GM12875 (cell line): ENCODE measurements at regions not wholly inside any gene's neighbourhood (a gene's known extent, or its start where the extent isn't known, plus 50 kb on each side); places are given as distances from the start of the nearest gene placed in this dataset.
A peak's percentile ranks its signal among the peaks of the same experiment; 100 is the strongest.

Experiments
- H3K4me3 ChIP-seq: one replicate; pipeline ENCODE4 v1.5.1; 2011; ENCODE audit warnings: low read depth, low read length, control low read depth
- TF ChIP-seq, protein P1 (sequence below): IDR thresholded peaks from 2 replicates; pipeline ENCODE4 v1.5.1; 2011; ENCODE audit warnings: low read depth, mild to moderate bottlenecking, control low read depth, inconsistent platforms, low read length, moderate library complexity, borderline replicate concordance; ENCODE audit not compliant: insufficient read depth

DNA sequence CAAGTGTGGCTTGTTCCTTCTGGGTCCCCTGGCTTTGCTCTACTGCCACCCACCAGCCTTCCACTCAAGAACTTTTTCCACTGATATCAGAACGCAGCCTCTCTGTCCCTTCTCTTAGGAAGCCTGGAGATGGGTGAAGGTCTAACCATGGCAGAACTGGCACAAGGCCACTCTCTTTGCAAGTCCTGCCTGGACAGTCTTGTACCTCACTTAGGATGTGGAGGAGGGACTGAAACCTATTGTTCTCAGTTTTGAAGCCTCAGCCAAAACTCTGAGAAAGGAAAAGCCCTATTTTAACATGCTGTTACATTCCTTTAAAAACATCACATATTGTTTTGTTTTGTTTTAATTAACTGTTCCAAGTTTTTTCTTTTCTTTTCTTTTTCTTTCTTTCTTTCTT, 58.9 kb upstream of the NCOA1 start:
- TF ChIP-seq, protein P1, sequence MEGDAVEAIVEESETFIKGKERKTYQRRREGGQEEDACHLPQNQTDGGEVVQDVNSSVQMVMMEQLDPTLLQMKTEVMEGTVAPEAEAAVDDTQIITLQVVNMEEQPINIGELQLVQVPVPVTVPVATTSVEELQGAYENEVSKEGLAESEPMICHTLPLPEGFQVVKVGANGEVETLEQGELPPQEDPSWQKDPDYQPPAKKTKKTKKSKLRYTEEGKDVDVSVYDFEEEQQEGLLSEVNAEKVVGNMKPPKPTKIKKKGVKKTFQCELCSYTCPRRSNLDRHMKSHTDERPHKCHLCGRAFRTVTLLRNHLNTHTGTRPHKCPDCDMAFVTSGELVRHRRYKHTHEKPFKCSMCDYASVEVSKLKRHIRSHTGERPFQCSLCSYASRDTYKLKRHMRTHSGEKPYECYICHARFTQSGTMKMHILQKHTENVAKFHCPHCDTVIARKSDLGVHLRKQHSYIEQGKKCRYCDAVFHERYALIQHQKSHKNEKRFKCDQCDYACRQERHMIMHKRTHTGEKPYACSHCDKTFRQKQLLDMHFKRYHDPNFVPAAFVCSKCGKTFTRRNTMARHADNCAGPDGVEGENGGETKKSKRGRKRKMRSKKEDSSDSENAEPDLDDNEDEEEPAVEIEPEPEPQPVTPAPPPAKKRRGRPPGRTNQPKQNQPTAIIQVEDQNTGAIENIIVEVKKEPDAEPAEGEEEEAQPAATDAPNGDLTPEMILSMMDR, result no peak
- H3K4me3 ChIP-seq, result no peak overlapping the region

DNA sequence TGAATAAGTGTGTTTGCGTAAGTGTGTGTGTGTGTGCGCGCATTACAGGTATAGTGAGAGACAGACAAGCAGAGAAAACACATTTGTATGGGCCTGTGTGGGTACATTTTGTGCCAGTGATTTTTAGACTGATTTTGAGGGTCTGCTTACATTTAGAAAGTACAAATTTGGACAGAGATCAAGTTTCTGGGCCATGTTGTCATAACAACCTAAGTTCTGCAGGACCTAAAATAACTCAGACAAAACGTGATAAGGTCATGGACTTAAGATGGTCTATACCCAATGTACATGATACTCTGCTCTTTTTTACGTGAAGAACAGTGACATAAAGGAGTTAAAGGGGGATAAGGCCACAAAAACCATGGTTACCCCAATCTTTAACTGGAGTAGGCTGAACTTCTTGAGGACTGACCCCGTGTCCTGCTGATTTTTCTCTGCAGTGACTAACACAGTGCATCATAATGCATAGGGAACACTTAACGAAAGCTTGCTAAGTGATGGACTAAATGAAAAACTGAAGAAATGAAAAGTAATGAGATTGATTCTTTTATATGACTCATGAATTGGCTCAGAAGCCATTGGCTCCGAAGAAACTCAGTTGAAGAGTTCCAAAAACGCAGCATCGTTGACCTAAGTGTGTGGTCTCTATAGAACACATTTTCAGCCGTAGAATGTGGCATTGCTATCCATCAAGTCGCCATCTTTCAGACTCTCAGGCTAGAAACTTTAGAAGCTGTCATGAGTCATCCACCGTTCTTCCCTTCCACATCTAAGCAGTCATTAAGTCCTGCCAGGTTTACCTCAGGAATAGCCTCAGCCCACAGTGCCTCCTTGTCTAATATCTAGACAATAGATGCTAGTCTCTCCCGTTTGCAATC, 61.6 kb upstream of the NCOA1 start:
- no peak overlapping the region for H3K4me3 ChIP-seq
- TF ChIP-seq, protein P1, result no peak

DNA sequence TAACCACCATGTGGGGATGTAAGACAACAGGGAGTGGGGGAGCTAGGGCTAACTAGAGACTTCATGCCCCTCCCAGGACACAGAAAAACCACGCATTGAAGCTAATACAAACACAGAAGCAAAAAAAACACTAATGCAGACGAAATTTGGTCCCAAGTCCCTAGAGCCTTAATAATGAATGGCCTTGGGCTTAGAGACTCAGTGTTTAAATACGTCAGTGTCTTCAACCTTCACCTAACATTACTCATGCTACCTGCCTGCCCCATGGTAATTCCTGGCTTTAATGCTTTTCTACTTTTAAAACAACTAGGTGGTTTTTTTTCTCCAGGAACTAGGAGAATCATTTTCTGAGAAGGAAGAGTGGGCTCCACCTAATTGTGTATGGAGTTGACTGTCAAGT, 64.1 kb upstream of the ITSN2 start:
- H3K4me3 ChIP-seq, result no peak overlapping the region
- TF ChIP-seq, protein P1, result no peak

DNA sequence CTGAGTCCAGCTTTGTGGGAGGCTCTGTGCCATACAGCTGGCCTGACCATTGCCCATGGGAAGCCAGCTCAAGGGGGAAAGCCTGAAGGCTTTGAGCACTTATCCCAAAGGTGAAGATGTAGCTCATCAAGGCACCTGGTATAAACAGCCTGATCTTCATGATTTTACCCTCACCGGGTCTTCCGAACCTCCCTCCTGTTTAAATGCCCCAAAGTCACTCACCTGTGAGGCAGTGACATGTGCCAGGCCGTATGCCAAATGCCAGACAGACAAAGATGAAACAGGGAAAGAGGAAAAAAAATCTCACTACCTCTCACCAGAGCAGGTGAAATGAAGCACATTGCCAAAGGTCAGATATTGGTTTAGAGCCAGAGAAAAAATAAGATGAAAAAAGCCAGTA, 62.8 kb upstream of the ITSN2 start:
- no peak overlapping the region for H3K4me3 ChIP-seq
- TF ChIP-seq, protein P1, result no peak

DNA sequence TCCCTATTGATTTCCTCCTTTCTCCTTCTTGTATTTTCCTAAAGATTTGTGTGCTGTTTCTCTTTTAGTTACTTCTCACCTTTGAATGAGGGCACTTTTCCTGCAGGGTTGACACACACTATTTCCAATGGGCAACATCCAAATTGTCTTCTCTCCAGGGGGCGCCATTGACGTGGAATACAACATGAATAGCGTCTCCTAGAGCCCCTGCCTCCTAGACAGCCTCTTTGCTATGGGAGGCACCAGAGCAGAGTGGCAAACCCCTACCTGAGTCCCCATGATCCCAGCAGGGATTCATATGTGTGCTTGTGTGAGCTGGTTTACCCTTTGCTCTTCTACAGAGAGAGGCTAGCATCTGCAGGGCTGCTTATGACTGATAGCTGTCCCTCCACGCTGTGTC, 61.3 kb upstream of the ITSN2 start:
- TF ChIP-seq, protein P1, result peak; percentile 61
- H3K4me3 ChIP-seq, result no peak overlapping the region

DNA sequence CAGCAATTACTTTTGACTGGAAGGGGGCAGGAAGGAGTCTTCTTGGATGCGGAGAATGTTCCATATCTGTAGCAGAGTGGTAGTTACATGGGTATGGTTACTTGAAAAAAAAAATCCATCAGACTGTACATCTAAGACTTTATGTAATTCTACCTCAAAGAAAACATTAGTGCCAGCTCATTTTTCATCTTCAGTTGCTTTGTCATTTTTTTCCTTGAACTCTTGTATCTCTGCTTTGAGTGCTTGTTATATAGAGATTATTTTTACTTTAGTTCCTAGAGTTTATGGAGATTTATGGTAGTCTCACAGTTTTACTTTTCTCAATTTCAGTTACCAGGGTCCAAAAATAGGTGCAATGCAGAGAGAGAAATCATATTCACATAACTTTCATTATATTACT, 60.0 kb upstream of the ITSN2 start:
- H3K4me3 ChIP-seq, result no peak overlapping the region
- TF ChIP-seq, protein P1, result no peak
